HG02642 (cell line): ENCODE measurements at regions not wholly inside any gene's neighbourhood (a gene's known extent, or its start where the extent isn't known, plus 50 kb on each side); places are given as distances from the start of the nearest gene placed in this dataset.

ENCODE experiments used
- ATAC-seq: cut with Tn5 transposase; IDR thresholded peaks from one replicate; pipeline ENCODE4 v1.9.1; 2021; ENCODE audit warnings: mild to moderate bottlenecking; ENCODE audit not compliant: unreplicated experiment, poor library complexity

- no peak for ATAC-seq
Measured at GRCh38 chr7:132072873-132073272, 503.4 kb downstream of the PLXNA4 start.

- no peak for ATAC-seq
Measured at GRCh38 chr7:132072165-132072564, 504.1 kb downstream of the PLXNA4 start.

GRCh38 chr7:132069306-132069705 lies 507.0 kb downstream of the PLXNA4 start:
- ATAC-seq = no peak

- no peak for ATAC-seq
Measured at GRCh38 chr7:132066761-132067171, 509.5 kb downstream of the PLXNA4 start.

- ATAC-seq = no peak
Measured at GRCh38 chr7:132065989-132066603, 509.7 kb upstream of the PODXL start.

- ATAC-seq = no peak
Measured at GRCh38 chr7:132065193-132065988, 509.0 kb upstream of the PODXL start.

GRCh38 chr7:132063800-132064199 lies 507.4 kb upstream of the PODXL start:
- no peak for ATAC-seq

- ATAC-seq = no peak
Measured at GRCh38 chr7:132061937-132062336, 505.5 kb upstream of the PODXL start.

- peak; percentile 58 for ATAC-seq
Measured at GRCh38 chr7:132059141-132059540, 502.7 kb upstream of the PODXL start.

- ATAC-seq = no peak
Measured at GRCh38 chr7:132055336-132056120, 499.1 kb upstream of the PODXL start.

- ATAC-seq = no peak
Measured at GRCh38 chr7:132053871-132054270, 497.4 kb upstream of the PODXL start.

- ATAC-seq = no peak
Measured at GRCh38 chr7:132051311-132051710, 494.9 kb upstream of the PODXL start.

GRCh38 chr7:132049462-132050304 lies 493.3 kb upstream of the PODXL start:
- no peak for ATAC-seq

GRCh38 chr7:132045481-132045980 lies 489.1 kb upstream of the PODXL start:
- ATAC-seq = no peak

GRCh38 chr7:132045002-132045401 lies 488.6 kb upstream of the PODXL start:
- no peak for ATAC-seq

GRCh38 chr7:132044247-132044646 lies 487.8 kb upstream of the PODXL start:
- ATAC-seq = no peak

GRCh38 chr7:132041108-132041507 lies 484.7 kb upstream of the PODXL start:
- ATAC-seq = no peak

- ATAC-seq = no peak
Measured at GRCh38 chr7:132035517-132036362, 479.3 kb upstream of the PODXL start.

- no peak for ATAC-seq
Measured at GRCh38 chr7:132034748-132035416, 478.5 kb upstream of the PODXL start.
